Upper lobe of left lung (tissue), 6 donors: ENCODE measurements at regions not wholly inside any gene's neighbourhood (a gene's known extent, or its start where the extent isn't known, plus 50 kb on each side); places are given as distances from the start of the nearest gene placed in this dataset.

Experiments
- ATAC-seq, 2 donors: fragments of 200-7000 bp; cut with Tn5 transposase; one replicate each; pipeline ENCODE4 v1.9.1; 2022; ENCODE audit warnings: mild to moderate bottlenecking in 2 of 2, moderate library complexity in 2 of 2; ENCODE audit not compliant: low FRiP score in 2 of 2
- DNase-seq, 2 donors: peaks; one replicate each; pipeline ENCODE4 v3.0.0-alpha.2; 2019 to 2020
- H3K27ac ChIP-seq, 4 donors: fragments of 200-600 bp; sonication (generic); one replicate each; pipeline ENCODE4 v1.5.1; 2016 to 2019
- H3K27me3 ChIP-seq, 4 donors: fragments of 200-600 bp; sonication (generic); one replicate each; pipeline ENCODE4 v1.5.1; 2017 to 2019
- H3K36me3 ChIP-seq, 4 donors: fragments of 200-600 bp; sonication (generic); one replicate each; pipeline ENCODE4 v1.5.1; 2016 to 2019
- H3K4me1 ChIP-seq, 4 donors: fragments of 200-600 bp; sonication (generic); one replicate each; pipeline ENCODE4 v1.5.1; 2018 to 2019
- H3K4me3 ChIP-seq, 4 donors: fragments of 200-600 bp; sonication (generic); one replicate each; pipeline ENCODE4 v1.5.1; 2017 to 2019; ENCODE audit warnings: mild to moderate bottlenecking in 2 of 4, moderate library complexity in 1 of 4
- H3K9me3 ChIP-seq, 4 donors: fragments of 200-600 bp; sonication (generic); one replicate each; pipeline ENCODE4 v1.5.1; 2018 to 2019
- EP300 ChIP-seq, 4 donors: sonication (generic); formaldehyde crosslinking; IDR thresholded peaks; one replicate each; pipeline ENCODE4 v1.5.1; 2017; ENCODE audit warnings: antibody characterized with exemption in 4 of 4, control low read depth in 2 of 4
- POLR2A ChIP-seq, 4 donors: fragments of 450-650 bp; IDR thresholded peaks; one replicate each; pipeline ENCODE4 v1.5.1; 2016 to 2017; ENCODE audit warnings: antibody characterized with exemption in 4 of 4, mild to moderate bottlenecking in 2 of 4
- POLR2AphosphoS5 ChIP-seq, 2 donors: sonication (generic); formaldehyde crosslinking; IDR thresholded peaks; one replicate each; pipeline ENCODE4 v1.5.1; 2017; ENCODE audit warnings: antibody characterized with exemption in 2 of 2
- WGBS, 2 donors: methylation state at CpG; one replicate each; pipeline ENCODE4 v1.1.5; 2017 to 2018; 5-methylcytosine and 5-hydroxymethylcytosine counted together
- TF ChIP-seq, protein P1 (sequence below), 6 experiments: fragments of 450-650 bp in 4 of 6; fragments of 200-600 bp in 2 of 6; sonication (generic) in 2 of 6; IDR thresholded peaks; one replicate each; pipeline ENCODE4 v1.5.1; 2016 to 2019; ENCODE audit warnings: antibody characterized with exemption in 6 of 6
- donor health status: DM: no; HTN: no; CAD: no; lungs with moderate emphysema.
- donor health status: DM: no; HTN: yes; CAD: no; lungs with severe emphysema.

GRCh38 chr14:54338696-54339317 is 58.0 kb upstream of the CDKN3 start:
- WGBS, 2 donors = 45 to 57% methylated on average over 6 of the region's 6 CpGs
- TF ChIP-seq, protein P1, sequence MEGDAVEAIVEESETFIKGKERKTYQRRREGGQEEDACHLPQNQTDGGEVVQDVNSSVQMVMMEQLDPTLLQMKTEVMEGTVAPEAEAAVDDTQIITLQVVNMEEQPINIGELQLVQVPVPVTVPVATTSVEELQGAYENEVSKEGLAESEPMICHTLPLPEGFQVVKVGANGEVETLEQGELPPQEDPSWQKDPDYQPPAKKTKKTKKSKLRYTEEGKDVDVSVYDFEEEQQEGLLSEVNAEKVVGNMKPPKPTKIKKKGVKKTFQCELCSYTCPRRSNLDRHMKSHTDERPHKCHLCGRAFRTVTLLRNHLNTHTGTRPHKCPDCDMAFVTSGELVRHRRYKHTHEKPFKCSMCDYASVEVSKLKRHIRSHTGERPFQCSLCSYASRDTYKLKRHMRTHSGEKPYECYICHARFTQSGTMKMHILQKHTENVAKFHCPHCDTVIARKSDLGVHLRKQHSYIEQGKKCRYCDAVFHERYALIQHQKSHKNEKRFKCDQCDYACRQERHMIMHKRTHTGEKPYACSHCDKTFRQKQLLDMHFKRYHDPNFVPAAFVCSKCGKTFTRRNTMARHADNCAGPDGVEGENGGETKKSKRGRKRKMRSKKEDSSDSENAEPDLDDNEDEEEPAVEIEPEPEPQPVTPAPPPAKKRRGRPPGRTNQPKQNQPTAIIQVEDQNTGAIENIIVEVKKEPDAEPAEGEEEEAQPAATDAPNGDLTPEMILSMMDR (IDR thresholded peaks at IDR 0.05) = peak in 1 of 6 experiments; percentile 14
- TF ChIP-seq POLR2AphosphoS5 (IDR thresholded peaks at IDR 0.05) = no peak

DNA sequence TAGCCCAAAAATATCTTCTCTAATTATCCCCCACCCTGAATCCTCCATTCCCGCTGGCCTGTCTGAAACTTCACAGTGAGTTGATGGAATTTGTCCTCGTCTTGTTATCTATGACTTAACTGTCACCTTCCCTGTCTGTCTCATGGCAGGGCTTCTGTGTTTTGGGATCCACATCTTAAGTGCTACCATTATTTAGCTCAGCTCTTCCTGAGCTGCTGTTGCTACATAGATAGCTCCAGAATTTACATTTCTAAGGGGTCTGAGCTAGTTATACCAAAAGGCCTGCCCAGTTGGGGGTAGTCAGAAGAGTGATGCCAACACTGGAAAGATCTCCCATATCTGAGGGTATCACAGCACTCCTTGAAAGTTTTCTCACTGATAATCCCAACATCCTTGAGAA is 57.0 kb upstream of the CDKN3 start:
- H3K4me3 ChIP-seq = no peak overlapping the region
- no peak for DNase-seq
- H3K4me1 ChIP-seq = no peaks in the 10 kb centered on the region
- 92 to 93% methylated on average over 2 of the region's 2 CpGs for WGBS, 2 donors
- no peaks in the 10 kb centered on the region for H3K9me3 ChIP-seq
- H3K27me3 ChIP-seq = no peaks in the 10 kb centered on the region
- H3K27ac ChIP-seq = no peak overlapping the region
- no peaks in the 10 kb centered on the region for H3K36me3 ChIP-seq
- no peak for ATAC-seq
- no peak for TF ChIP-seq POLR2AphosphoS5 (IDR thresholded peaks at IDR 0.05)
- TF ChIP-seq EP300 (IDR thresholded peaks at IDR 0.05) = no peak
- TF ChIP-seq, protein P1 (IDR thresholded peaks at IDR 0.05) = no peak
- no peak for TF ChIP-seq POLR2A (IDR thresholded peaks at IDR 0.05)

More at GRCh38 chr14:54338696-54339317, 58.0 kb upstream of the CDKN3 start:
- ATAC-seq (peak in 1 of 2 donors; percentile 38), DNase-seq (no peak)
- no peaks in the 10 kb centered on the region for H3K27me3 ChIP-seq
- no peak overlapping the region for H3K27ac ChIP-seq
- H3K36me3 ChIP-seq = no peaks in the 10 kb centered on the region
- H3K4me1 ChIP-seq = no peaks in the 10 kb centered on the region
- H3K9me3 ChIP-seq = no peaks in the 10 kb centered on the region
- H3K4me3 ChIP-seq = no peak overlapping the region

DNA sequence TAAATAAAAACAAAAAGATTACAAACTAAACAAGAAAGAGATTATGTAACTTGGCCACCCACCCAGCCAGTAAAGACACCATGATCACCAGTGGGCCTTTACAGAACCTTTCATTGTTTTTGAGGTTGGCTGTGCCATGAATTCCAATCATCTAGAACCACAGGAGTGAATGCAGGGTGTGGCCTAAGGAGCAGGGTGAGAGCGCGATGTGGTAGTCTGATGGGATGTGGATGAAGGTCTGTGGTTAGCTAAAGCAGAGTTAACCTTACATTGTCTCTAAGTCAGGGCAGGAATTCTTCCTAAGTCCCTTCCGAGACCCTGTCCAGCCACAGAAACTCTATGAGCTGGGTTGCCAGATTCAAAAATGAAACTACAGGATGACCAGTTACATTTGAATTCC is 54.0 kb upstream of the CDKN3 start:
- H3K4me3 ChIP-seq = no peak overlapping the region
- H3K4me1 ChIP-seq = no peaks in the 10 kb centered on the region
- no peaks in the 10 kb centered on the region for H3K36me3 ChIP-seq
- no peaks in the 10 kb centered on the region for H3K9me3 ChIP-seq
- no peak overlapping the region for H3K27ac ChIP-seq
- WGBS, 2 donors = 82 to 89% methylated on average over 3 of the region's 3 CpGs
- TF ChIP-seq, protein P1 (IDR thresholded peaks at IDR 0.05) = no peak
- TF ChIP-seq EP300 (IDR thresholded peaks at IDR 0.05) = no peak
- TF ChIP-seq POLR2AphosphoS5 (IDR thresholded peaks at IDR 0.05) = no peak
- TF ChIP-seq POLR2A (IDR thresholded peaks at IDR 0.05) = no peak
- DNase-seq = no peak
- ATAC-seq = no peak
- no peaks in the 10 kb centered on the region for H3K27me3 ChIP-seq

GRCh38 chr14:54343272-54344121 is 53.3 kb upstream of the CDKN3 start:
- DNase-seq (peak in 1 of 2 donors; percentile 41), ATAC-seq (no peak)
- WGBS, 2 donors = 68 to 76% methylated on average over 18 of the region's 18 CpGs
- Histone ChIP-seq H3K4me3 (no peak overlapping the region), H3K4me1 (no peaks in the 10 kb centered on the region), H3K9me3 (no peaks in the 10 kb centered on the region), H3K27me3 (no peaks in the 10 kb centered on the region), H3K36me3 (no peaks in the 10 kb centered on the region), H3K27ac (no peak overlapping the region)
- no peak for TF ChIP-seq EP300 (IDR thresholded peaks at IDR 0.05)
- no peak for TF ChIP-seq POLR2AphosphoS5 (IDR thresholded peaks at IDR 0.05)
- TF ChIP-seq, protein P1 (IDR thresholded peaks at IDR 0.05) = no peak
- no peak for TF ChIP-seq POLR2A (IDR thresholded peaks at IDR 0.05)
